OCI-LY3 (cell line): ENCODE measurements at regions not wholly inside any gene's neighbourhood (a gene's known extent, or its start where the extent isn't known, plus 50 kb on each side); places are given as distances from the start of the nearest gene placed in this dataset.

Source experiments
- EZH2phosphoT487 ChIP-seq: fragments of 200-600 bp; shearing (Covaris generic); IDR thresholded peaks from 2 replicates; pipeline ENCODE4 v1.6.1; 2018; ENCODE audit warnings: antibody characterized with exemption, mixed run types, low read depth
- TF ChIP-seq, protein P1 (sequence below): fragments of 200-600, 300-600 bp; sonication (generic); IDR thresholded peaks from 2 replicates; pipeline ENCODE4 v1.5.1; 2014; ENCODE audit warnings: antibody characterized with exemption, low read length, low read depth

DNA sequence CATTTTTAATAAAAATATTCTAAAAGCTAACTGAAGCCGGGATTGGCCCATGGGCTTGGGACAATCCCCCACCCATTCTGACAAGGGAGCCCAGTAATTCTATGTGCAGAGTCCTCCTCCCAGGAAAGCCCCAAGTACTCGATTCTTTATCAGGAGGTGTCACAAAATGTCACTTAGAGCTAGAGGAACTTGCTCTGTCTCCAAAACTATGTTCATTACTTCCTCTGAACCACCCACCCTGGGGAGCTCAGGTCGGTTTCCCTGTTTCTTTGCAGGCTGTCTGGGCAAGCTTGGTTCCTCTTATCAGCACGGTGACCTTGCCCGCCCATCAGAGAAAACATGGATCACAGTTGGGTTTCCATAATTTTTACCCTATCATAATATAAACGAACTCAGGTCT lies 430.6 kb upstream of the ID2 start:
- TF ChIP-seq, protein P1, sequence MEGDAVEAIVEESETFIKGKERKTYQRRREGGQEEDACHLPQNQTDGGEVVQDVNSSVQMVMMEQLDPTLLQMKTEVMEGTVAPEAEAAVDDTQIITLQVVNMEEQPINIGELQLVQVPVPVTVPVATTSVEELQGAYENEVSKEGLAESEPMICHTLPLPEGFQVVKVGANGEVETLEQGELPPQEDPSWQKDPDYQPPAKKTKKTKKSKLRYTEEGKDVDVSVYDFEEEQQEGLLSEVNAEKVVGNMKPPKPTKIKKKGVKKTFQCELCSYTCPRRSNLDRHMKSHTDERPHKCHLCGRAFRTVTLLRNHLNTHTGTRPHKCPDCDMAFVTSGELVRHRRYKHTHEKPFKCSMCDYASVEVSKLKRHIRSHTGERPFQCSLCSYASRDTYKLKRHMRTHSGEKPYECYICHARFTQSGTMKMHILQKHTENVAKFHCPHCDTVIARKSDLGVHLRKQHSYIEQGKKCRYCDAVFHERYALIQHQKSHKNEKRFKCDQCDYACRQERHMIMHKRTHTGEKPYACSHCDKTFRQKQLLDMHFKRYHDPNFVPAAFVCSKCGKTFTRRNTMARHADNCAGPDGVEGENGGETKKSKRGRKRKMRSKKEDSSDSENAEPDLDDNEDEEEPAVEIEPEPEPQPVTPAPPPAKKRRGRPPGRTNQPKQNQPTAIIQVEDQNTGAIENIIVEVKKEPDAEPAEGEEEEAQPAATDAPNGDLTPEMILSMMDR: no peak
- no peak for TF ChIP-seq EZH2phosphoT487
